HUES6 (cell line): ENCODE measurements at regions not wholly inside any gene's neighbourhood (a gene's known extent, or its start where the extent isn't known, plus 50 kb on each side); places are given as distances from the start of the nearest gene placed in this dataset.

Experiments used
- H3K27ac ChIP-seq: 2 replicates; pipeline ENCODE4 v1.7.0; 2013; ENCODE audit warnings: low read depth, mild to moderate bottlenecking, low read length, inconsistent platforms
- H3K27me3 ChIP-seq: 2 replicates; pipeline ENCODE4 v1.6.1; 2013; ENCODE audit warnings: low read length; ENCODE audit not compliant: control insufficient read depth, insufficient read depth
- H3K36me3 ChIP-seq: 2 replicates; pipeline ENCODE4 v1.6.1; 2013; ENCODE audit warnings: low read length; ENCODE audit not compliant: control insufficient read depth, insufficient read depth
- H3K4me1 ChIP-seq: 2 replicates; pipeline ENCODE4 v1.6.1; 2013; ENCODE audit warnings: low read length; ENCODE audit not compliant: control insufficient read depth, insufficient read depth
- H3K4me3 ChIP-seq: 2 replicates; pipeline ENCODE4 v1.5.1; 2013; ENCODE audit warnings: low read depth, low read length
- H3K9ac ChIP-seq: one replicate; pipeline ENCODE4 v1.6.1; 2013; ENCODE audit warnings: mild to moderate bottlenecking, low read length
- H3K9me3 ChIP-seq: 2 replicates; pipeline ENCODE4 v1.6.1; 2013; ENCODE audit warnings: low read depth, low read length; ENCODE audit not compliant: control insufficient read depth, insufficient read depth

- Histone ChIP-seq H3K27me3 (no peaks in the 10 kb centered on the region), H3K27ac (no peak overlapping the region), H3K9me3 (no peaks in the 10 kb centered on the region), H3K36me3 (no peaks in the 10 kb centered on the region), H3K9ac (no peak overlapping the region), H3K4me1 (no peaks in the 10 kb centered on the region), H3K4me3 (no peak overlapping the region)
Measured at GRCh38 chr10:10959666-10960065, 58.0 kb upstream of the CELF2 start.

DNA sequence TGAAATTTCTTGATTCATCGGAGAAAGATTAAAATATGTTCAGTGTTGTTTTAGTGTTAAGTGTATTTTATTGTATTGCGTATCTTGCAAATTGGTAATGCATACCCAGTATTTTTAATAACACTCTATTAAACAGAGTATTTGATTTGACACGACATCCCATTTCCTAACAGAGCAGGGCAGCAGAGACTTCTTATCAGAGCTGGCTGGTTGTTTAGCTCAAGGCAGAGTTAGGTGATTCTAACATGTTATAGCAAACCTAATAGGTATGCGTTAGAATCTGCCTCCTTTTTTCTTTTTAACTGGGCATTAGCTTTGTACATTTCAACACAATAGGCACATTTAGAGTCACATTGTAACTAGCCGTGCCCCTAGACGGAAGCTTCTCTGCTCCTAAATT lies 57.1 kb upstream of the CELF2 start:
- no peak overlapping the region for H3K4me3 ChIP-seq
- H3K36me3 ChIP-seq = no peaks in the 10 kb centered on the region
- H3K9me3 ChIP-seq = no peaks in the 10 kb centered on the region
- no peak overlapping the region for H3K27ac ChIP-seq
- H3K9ac ChIP-seq = no peak overlapping the region
- no peaks in the 10 kb centered on the region for H3K27me3 ChIP-seq
- H3K4me1 ChIP-seq = no peaks in the 10 kb centered on the region

- H3K4me3 ChIP-seq = no peak overlapping the region
- no peaks in the 10 kb centered on the region for H3K4me1 ChIP-seq
- H3K27me3 ChIP-seq = no peaks in the 10 kb centered on the region
- H3K9me3 ChIP-seq = no peaks in the 10 kb centered on the region
- no peak overlapping the region for H3K27ac ChIP-seq
- H3K36me3 ChIP-seq = no peaks in the 10 kb centered on the region
- no peak overlapping the region for H3K9ac ChIP-seq
Measured at GRCh38 chr10:10961072-10961471, 56.6 kb upstream of the CELF2 start.

DNA sequence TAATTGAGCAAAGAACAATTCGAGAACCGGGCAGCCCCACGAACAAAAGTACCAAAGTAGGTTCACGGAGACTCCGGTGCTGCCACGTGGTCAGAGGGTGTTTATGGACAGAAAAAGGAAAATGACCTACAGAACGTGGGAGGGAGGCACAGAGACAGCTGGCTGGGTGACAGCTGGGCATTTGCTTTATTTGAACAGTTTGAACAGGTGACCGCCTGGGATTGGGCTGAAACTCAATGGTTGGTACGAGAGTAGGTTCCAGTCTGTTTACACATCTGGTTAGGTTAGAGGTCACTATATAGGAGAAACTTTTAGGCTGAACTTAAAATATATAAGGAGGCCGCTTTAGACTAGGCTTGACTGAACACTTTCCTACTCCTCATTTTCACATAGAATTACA lies 50.6 kb upstream of the CELF2 start:
- Histone ChIP-seq H3K36me3 (no peaks in the 10 kb centered on the region), H3K27ac (no peak overlapping the region), H3K27me3 (no peaks in the 10 kb centered on the region), H3K9ac (no peak overlapping the region), H3K9me3 (no peaks in the 10 kb centered on the region), H3K4me3 (no peak overlapping the region), H3K4me1 (no peaks in the 10 kb centered on the region)

DNA sequence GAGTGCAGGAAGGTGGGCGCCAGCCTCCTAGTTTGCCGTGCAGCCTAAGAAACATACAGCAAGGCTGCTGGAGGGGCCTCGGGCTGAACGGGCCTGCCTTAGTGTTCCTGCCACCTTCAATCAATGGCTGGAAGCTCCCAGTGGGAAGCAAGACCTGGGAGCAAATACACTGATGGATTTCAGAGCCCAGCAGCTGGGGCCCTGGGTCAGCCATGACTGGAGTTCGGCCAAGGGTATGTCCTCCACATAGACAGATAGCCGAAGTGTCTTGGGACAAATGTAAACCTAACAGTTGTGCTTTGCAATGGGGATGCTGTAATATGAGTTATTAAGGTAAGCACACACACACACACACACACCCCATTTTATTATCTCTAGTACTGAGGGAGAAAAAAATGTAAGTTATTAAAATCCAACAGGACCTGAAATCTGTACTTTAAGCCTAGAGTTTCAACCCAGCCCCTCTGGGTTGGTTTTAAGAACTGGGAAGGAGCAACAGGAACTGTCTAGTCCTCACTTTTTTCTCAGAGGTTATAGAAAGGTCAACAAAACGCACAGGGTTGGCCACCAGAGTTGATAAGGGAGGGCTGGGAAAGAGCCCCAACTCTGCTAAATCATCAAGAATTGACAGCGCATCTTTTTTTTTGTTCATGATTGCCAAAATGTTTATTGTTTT lies 50.0 kb upstream of the CELF2 start:
- no peak overlapping the region for H3K4me3 ChIP-seq
- H3K9me3 ChIP-seq = no peaks in the 10 kb centered on the region

More for the DNA sequence above, 50.0 kb upstream of the CELF2 start:
- Histone ChIP-seq H3K36me3 (no peaks in the 10 kb centered on the region), H3K4me1 (no peaks in the 10 kb centered on the region), H3K9ac (no peak overlapping the region), H3K27me3 (no peaks in the 10 kb centered on the region), H3K27ac (no peak overlapping the region)
